Adipose tissue (tissue), 3 donors: ENCODE measurements at regions not wholly inside any gene's neighbourhood (a gene's known extent, or its start where the extent isn't known, plus 50 kb on each side); places are given as distances from the start of the nearest gene placed in this dataset.

ENCODE experiments used
- H3K27ac ChIP-seq: one replicate; pipeline ENCODE4 v1.5.1; 2013; ENCODE audit warnings: low read depth, low read length
- WGBS, 3 donors: extraction: QIAGEN DNeasy Blood & Tissue Kit; methylation state at CpG; one replicate each; pipeline ENCODE4 v1.1.7; 2013; 5-methylcytosine and 5-hydroxymethylcytosine counted together
- donor health status: healthy with polysubstance abuse.
- donor health status: Bipolar disorder and iron deficiency.
- donor health status: healthy.

DNA sequence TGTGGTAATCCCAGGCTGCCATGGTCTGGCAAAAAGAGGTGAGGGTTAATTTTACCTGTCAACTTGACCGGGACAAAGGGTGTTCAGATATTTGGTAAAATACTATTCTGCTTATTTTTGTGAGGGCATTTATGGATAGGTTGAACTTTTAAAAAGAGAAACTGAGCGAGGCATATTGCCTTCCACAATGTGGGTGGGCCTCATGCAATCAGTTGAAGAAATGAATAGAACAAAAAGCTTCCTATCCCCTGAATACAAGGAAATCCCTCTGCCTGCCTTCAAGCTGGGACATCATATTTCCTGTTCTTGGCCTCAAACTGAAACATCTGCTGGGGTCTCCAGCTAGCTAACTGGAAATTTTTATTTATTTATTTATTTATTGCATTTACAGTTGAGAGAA lies 734.7 kb downstream of the IRX1 start:
- no peak overlapping the region for H3K27ac ChIP-seq
- 80 to 84% (median 81%) methylated on average over 2 of the region's 2 CpGs for WGBS, 3 donors

DNA sequence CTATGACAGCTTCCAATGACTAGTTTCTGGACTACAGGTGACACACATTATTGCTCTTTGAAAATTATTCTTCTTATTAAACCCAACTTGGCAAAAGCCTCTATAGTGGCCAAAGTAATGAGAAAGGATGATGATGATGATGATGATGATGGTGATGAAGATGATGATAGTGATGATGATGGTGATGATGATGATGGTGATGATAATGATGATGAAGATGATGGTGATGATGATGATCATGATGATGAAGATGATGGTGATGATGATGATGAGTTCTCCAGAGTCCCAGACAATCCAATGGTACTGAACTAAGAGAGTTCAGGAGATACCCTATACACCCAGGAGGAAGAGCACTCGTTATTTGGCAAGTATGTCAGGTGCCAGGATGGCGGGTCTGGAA lies 739.4 kb downstream of the IRX1 start:
- WGBS, 3 donors: 48 to 79% (median 50%) methylated on average over 2 of the region's 2 CpGs
- no peak overlapping the region for H3K27ac ChIP-seq

DNA sequence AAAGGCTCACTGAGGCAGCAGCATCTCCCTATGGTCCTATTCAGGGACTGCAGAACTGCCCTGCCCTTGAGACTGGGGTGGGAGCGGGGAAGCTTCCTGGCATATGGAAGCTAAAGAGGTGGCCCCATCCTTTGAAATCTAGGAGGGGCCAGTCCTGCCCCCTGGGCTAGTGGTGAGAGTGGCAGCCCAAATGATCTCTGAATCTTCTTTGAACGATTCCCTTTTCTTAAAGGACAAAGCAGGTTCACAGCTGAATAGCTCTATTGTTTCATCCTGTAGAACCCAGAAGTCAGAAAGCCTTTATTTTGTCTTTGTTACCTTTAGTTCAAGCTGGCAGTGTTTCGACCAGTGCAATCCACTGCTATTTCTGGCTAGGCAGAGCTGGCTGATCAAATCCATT lies 741.9 kb downstream of the IRX1 start:
- 61 to 80% (median 78%) methylated on average over 3 of the region's 3 CpGs for WGBS, 3 donors

DNA sequence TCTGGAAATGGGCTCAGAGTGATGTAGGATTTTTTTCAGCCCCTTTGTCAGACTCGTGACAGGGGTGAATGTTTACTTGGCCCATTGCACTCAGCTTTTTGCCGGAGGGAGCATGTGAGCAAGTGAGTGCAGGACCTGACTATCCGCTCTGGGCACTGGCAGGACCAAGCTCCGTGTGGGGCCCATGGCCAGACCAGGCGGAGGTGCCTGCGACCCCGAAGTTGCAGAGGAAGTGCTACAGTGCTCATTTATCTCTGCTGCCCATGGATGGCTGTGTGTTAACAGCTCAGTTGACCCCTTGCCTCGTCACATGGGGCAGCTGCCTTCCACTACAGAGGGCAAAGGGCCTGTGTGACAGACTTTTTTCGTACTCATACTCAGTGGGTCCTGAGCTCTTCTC lies 744.3 kb downstream of the IRX1 start:
- WGBS, 3 donors: 60 to 82% (median 68%) methylated on average over 9 of the region's 9 CpGs
- no peak overlapping the region for H3K27ac ChIP-seq

More for the DNA sequence above, 741.9 kb downstream of the IRX1 start:
- no peak overlapping the region for H3K27ac ChIP-seq

DNA sequence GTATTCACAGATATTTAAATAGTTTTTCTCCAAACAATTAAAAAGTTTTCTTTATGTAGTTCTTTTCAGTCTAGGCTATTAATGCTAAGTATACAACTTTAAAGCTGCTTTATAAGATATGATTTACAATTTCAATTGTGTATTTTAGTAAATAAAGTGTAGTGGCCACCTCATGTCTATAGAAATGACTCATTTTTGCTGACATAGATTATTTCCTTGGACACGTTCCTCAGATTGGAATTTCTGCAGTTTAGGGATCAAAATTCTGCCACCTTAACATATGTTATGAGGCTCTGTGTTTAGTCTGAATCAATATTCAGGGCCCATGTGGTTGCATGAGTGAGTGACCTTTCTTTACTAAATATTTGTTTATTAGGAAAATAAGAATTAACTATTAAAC lies 750.2 kb downstream of the IRX1 start:
- no peak overlapping the region for H3K27ac ChIP-seq
- 32 to 60% (median 57%) methylated on average over 1 of the region's 1 CpG for WGBS, 3 donors

DNA sequence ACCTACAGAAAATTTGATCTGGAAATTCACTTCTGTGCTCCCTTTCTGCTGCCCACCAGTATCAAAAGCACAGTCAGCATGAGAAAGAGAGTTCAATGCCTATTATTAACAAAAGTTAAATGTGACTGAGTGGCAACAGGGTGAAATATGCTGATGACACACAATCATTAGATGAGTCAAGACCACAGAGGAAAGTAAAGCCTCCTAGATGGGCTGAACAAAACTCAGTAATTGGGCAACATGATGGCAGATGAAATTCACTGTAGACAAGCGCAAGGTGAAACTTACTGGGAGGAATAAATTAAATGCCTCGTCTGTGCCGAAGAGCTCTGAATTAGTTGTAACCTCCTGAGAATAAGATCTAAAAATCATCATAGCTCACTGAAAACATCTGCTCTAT lies 752.8 kb downstream of the IRX1 start:
- H3K27ac ChIP-seq: no peak overlapping the region
- WGBS, 3 donors: 89 to 92% (median 90%) methylated on average over 3 of the region's 3 CpGs

DNA sequence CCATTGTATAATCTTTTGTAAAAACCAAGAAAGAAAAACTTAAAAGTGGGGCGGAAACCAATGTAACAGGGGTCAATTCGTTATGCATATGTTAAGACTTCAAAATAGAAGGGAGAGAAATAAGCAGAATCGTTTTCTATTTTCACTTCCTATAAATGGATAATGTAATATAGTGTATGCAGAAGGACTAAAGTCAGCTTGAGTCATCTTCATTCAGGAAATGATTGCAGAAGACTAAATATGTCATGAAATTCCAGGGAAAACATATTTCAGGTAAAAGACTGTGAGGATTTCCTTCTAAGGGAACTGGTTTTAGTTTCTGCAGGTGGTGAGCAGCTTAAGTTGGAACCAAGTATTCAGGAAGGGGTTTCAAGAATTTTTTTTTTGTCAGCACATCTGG lies 753.3 kb downstream of the IRX1 start:
- 66 to 72% (median 70%) methylated on average over 3 of the region's 3 CpGs for WGBS, 3 donors

DNA sequence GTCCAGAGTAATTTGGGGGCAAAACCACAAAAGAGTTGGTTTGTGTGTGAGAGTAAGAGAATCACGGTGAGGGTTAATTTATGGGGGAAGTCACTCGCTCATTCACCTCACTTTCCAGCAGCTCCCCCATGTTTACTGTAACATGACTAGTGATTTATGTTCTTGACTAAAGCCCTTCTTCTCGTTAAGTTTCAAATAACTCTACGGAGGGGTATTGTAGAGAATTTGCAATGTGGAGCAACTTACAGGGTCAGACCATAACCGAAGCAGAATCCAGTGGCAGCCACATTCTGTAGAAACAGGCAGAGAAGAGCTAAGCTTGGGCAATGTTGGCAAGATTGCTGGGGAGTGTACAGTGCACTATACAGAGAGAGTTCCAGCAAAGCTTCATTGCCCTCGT lies 760.6 kb downstream of the IRX1 start:
- 46 to 61% (median 54%) methylated on average over 6 of the region's 6 CpGs for WGBS, 3 donors
- H3K27ac ChIP-seq: no peak overlapping the region

More for the DNA sequence above, 753.3 kb downstream of the IRX1 start:
- H3K27ac ChIP-seq: no peak overlapping the region

DNA sequence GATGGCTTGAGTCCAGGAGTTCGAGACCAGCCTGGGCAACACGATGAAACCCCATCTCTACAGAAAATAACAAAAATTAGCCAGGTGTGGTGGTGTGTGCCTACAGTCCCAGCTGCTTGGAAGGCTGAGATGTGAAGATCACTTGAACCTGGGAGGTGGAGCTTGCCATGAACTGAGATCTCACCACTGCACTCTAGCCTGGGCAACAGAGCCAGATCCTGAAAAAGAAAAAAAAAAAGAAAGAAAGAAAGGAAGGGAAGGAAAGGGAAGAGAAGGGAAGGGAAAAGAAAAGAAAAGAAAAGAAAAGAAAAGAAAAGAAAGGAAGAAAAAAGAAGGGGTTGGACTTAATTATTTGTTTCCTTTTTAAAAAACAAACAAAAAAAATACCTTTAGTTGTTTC lies 764.2 kb downstream of the IRX1 start:
- WGBS, 3 donors: 84 to 97% (median 91%) methylated on average over 2 of the region's 2 CpGs
- no peak overlapping the region for H3K27ac ChIP-seq

DNA sequence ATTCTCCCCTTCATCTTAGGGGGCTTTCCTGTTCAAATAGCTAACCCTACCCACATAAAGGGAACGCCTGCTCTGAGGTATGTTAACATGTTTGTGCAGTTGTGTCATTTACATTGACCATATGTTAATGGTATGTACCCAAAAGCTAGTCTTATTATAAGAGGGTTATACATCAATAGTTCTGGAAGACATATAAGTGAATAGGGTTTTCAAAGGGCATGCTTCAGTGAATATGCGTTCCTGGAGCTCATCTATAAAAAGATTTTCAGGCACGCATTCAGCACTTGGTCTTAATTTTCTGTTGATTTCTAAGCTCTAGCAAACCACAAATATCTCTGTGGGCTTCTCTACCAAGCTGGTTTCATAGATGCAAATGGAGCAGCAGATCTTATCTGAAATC lies 766.1 kb downstream of the IRX1 start:
- no peak overlapping the region for H3K27ac ChIP-seq
- WGBS, 3 donors: 47 to 72% (median 65%) methylated on average over 3 of the region's 3 CpGs

DNA sequence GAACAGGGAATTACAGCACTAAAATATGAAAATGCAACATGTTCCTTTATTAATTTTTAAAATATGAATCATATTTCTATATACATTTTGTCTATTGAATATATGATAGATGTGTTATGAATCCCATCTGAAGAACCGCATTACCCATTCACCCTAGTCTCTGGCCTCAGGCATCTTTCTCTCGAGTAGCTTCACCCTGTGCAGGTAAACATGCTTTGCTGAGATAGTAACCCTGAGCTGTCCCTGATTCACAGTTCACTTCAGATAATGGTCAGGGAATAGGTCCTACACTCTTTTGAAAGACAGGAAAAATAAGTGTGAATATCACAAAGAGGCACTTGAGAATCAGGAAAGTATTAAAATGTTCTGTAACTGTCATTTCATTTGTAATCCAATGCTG lies 766.8 kb downstream of the IRX1 start:
- 60 to 83% (median 81%) methylated on average over 2 of the region's 2 CpGs for WGBS, 3 donors
- H3K27ac ChIP-seq: no peak overlapping the region

DNA sequence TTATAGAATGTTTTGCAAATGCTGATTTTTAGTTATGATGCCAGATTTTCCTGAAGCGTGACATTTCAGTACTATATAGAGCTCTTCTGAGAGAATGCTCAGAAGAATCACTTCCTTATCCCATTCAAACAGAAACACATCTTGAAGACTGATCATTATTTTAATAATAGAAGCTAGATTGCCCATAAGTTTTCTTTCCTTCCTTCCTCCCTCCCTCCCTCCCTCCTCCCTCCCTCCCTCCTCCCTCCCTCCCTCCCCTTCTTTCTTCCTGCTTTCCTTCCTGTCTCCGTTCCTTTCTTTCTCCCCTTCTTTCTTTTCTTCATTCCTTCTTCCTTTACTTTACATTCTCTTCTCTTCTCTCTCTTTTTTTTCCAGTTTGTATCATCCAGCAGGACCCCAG lies 767.4 kb downstream of the IRX1 start:
- 0 to 63% (median 62%) methylated on average over 1 to 2 of the region's 2 CpGs for WGBS, 3 donors
- H3K27ac ChIP-seq: no peak overlapping the region

DNA sequence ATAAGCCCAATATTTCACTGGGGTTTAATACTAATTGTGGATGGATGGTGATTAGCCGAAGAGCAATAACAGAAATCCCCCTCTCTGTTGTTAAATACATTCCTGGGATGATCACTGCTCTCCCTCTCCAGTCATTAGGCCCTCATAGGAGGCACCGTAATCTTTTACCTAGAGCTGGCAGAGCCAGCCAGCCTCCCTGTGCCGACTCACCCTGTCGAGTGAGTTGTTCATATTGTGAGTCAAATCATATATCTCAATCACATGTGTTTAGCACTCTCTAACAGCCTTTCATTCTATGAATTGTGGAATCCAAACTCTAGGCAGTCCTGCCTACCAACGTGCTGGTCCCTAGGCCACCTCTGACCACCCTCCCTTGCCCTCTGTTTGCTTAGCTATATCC lies 771.0 kb downstream of the IRX1 start:
- no peak overlapping the region for H3K27ac ChIP-seq
- 68 to 80% (median 78%) methylated on average over 5 of the region's 5 CpGs for WGBS, 3 donors

DNA sequence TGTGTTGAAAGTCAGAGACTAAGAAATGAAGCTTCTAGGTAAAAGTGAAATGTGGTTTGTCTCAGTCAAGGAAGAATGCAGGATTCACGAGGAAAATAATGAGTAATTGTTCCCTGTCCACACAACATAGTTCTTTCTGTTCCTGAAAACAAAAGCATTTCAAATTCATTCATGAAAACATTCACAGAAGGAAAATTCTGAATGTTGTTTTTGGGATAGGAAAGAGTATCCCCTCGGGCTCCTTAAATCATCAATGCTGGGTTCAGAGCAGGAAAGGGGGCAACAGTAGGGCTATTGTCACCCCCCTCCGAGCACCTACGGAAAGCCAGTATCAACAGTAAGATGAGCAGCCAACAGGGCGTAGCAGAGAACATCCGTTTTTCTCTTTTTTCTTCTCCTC lies 769.9 kb upstream of the ADAMTS16 start:
- H3K27ac ChIP-seq: no peak overlapping the region
- 62 to 81% (median 74%) methylated on average over 6 of the region's 6 CpGs for WGBS, 3 donors

DNA sequence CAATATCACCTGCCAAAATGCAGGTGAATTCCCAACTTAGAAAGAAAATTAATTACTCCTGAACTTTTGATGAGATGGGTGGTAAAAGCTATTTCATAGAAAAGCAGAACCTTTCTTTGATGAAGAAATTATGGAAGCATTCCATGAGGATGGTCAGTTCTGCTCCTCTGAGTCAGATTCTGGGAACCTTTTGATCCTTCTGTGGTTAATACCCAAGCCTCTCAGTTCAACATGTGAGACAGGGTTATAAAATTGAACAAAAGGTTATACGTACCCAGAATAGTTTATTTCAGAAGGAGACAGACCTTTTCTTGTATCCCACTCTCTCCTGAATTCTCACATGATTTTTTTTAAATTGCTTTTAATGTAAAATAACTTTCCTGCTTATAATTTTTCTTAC lies 767.6 kb upstream of the ADAMTS16 start:
- WGBS, 3 donors: 72 to 84% (median 77%) methylated on average over 1 of the region's 1 CpG
- H3K27ac ChIP-seq: no peak overlapping the region

DNA sequence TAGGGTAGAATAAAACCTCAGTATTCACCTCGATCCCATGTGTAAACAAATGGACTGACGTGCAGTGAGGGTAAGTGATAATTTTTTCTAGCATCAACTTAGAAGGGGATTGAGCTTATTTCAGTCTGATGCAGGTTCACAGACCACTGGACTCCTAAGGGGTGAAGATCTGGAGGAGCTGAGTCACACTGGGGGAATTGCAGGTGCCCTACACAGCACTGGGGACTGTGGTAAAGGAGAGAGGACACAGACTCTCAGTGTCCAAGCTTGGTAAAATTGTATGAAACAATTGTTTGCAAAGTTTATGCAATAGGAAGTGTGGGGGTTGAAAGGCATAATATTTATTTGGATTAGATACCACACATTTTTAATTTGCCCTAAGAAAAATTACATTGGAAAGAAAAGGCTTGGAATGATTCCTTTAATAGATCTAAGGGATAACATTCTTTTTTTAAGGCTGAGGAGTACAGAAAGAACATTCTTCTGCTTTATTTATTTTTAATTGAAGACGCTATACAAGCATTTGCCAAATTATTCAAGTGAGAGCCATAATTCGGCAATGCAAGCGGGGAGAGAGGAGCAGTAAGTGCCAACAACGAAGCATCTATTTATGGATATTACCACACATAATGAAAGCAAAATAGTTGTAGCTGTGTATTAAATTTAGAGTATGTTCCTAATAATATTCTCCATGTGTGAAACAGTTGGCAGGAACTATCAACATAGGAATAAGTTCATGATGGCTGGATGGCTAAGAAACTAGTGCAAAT lies 766.9 kb upstream of the ADAMTS16 start:
- 57 to 76% (median 65%) methylated on average over 6 of the region's 6 CpGs for WGBS, 3 donors
- H3K27ac ChIP-seq: no peak overlapping the region

DNA sequence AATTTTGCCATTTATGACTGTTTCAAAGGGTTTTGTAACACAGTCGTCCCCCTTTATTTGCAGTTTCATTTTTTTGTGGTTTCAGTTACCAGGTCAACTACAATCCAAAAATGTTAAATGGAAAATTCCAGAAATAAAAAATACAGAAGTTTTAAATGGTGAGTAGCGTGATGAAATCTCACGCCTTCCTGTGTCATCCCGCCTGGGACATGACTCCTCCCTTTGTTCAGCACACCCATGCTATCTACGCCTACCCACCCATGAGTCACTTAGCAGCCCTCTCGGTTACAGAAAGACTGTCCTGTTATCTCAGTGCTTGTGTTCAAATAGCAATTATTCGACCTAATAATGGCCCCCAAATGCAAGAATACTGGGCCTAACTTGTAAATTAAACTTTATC lies 765.3 kb upstream of the ADAMTS16 start:
- WGBS, 3 donors: 62 to 79% (median 65%) methylated on average over 7 of the region's 7 CpGs
- no peak overlapping the region for H3K27ac ChIP-seq

DNA sequence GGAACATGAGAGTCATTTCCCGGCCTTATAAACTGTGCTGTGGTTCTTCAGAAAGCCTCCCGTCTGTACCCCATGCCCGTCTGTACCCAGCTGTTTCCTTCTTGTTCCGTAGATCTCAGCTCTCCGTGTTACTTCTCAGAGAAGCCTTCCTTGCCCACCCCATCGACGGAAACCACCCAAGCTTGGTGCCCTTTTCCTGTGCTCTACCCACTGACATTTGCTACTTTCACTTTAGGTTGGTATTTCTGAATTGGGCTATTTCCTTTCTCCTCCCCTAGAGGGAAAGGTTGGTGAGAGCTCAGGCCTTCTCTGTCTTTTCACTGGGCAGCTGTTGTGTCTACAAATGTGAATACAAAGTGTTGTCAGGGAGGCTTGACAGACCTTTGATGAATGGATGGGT lies 764.5 kb upstream of the ADAMTS16 start:
- no peak overlapping the region for H3K27ac ChIP-seq
- 72 to 91% (median 88%) methylated on average over 7 of the region's 7 CpGs for WGBS, 3 donors

DNA sequence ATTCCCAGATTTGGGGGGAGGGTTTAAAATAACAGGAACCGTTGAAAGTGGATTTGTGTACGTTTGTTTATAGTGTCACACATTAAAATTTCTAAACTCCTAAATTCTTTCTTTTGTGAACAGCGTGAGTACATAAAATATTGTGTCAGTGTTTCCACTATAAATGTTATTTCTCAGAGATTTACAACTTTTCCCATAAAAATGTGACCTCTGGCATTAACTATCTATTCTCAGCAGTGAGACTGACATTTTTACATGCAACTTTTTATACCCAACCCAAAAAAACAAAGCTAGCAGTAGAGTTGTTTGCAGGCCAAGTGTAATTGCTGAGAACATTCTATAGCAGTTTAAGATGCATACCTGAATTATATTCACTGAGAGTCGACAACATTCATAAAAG lies 757.0 kb upstream of the ADAMTS16 start:
- WGBS, 3 donors: 62 to 68% (median 62%) methylated on average over 4 of the region's 4 CpGs
- H3K27ac ChIP-seq: no peak overlapping the region

DNA sequence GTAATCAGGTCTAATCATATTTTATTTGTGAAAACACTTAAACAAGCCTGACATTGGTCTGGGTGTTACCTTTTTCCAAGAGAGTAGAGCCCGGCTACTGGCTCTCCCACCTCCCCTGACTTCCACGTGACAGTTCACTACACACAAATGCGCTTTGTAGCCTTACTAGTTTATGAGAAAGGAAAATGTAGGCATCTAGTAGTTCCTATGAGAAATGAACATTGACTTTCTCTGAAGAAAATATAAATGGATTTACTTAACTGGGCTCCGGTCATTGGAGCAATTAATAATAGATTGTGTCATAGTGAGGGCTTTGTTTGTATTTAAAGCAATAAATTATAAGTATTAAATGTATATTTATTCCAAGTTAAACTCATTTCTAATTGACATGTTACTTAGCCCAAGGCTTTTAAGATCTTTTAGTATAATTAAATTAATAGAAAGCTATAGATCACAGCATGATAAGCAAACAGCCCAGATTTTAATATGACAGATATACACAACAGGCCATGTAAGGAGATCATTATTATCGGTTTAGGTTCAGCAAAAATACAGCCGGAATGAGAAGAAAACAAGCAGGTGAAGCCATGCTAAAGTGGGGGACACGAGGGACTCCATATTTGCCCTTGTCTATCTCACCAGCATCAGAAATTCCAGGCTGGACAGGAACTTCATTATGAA lies 756.5 kb upstream of the ADAMTS16 start:
- 56 to 79% (median 75%) methylated on average over 7 of the region's 7 CpGs for WGBS, 3 donors
- no peak overlapping the region for H3K27ac ChIP-seq
